Peyer's patch (tissue), 4 donors: ENCODE measurements at regions not wholly inside any gene's neighbourhood (a gene's known extent, or its start where the extent isn't known, plus 50 kb on each side); places are given as distances from the start of the nearest gene placed in this dataset.

Experiments used
- DNase-seq, 3 donors: peaks; one replicate each; pipeline ENCODE4 v3.0.0-alpha.2; 2017 to 2019
- H3K27ac ChIP-seq, 4 donors: fragments of 200-600 bp; sonication (generic); one replicate each; pipeline ENCODE4 v1.5.1; 2016 to 2019
- H3K27me3 ChIP-seq, 2 donors: fragments of 200-600 bp; sonication (generic); one replicate each; pipeline ENCODE4 v1.5.1; 2019
- H3K36me3 ChIP-seq, 3 donors: fragments of 200-600 bp; sonication (generic); one replicate each; pipeline ENCODE4 v1.5.1; 2016 to 2019
- H3K4me1 ChIP-seq, 4 donors: fragments of 200-600 bp; sonication (generic); one replicate each; pipeline ENCODE4 v1.5.1; 2016 to 2019
- H3K4me3 ChIP-seq, 4 donors: fragments of 200-600 bp; sonication (generic); 1 replicate in 3 of 4; 2 replicates in 1 of 4; pipeline ENCODE4 v1.5.1; 2016 to 2019; ENCODE audit warnings: mild to moderate bottlenecking in 1 of 4
- H3K9me3 ChIP-seq, 4 donors: fragments of 200-600 bp; sonication (generic); one replicate each; pipeline ENCODE4 v1.5.1; 2016 to 2019; ENCODE audit warnings: mild to moderate bottlenecking in 1 of 4
- CTCF ChIP-seq, 6 experiments: fragments of 450-650 bp in 4 of 6; fragments of 200-600 bp in 2 of 6; sonication (generic) in 1 of 6; IDR thresholded peaks; one replicate each; pipeline ENCODE4 v1.5.1; 2017 to 2019; ENCODE audit warnings: antibody characterized with exemption in 6 of 6, mild to moderate bottlenecking in 3 of 6, moderate library complexity in 1 of 6
- POLR2A ChIP-seq, 2 donors: fragments of 450-650 bp; IDR thresholded peaks; one replicate each; pipeline ENCODE4 v1.5.1; 2017; ENCODE audit warnings: antibody characterized with exemption in 2 of 2, mild to moderate bottlenecking in 2 of 2, moderate library complexity in 2 of 2

GRCh38 chr18:72223733-72224132 is 320.4 kb downstream of the CBLN2 start:
- H3K27ac ChIP-seq: no peak overlapping the region
- no peaks in the 10 kb centered on the region for H3K4me1 ChIP-seq
- H3K9me3 ChIP-seq: peaks cover 0 to 3% (median 0%) of the 10 kb centered on the region in 4 donors
- no peak overlapping the region for H3K4me3 ChIP-seq
- TF ChIP-seq POLR2A (IDR thresholded peaks at IDR 0.05): no peak
- TF ChIP-seq CTCF (IDR thresholded peaks at IDR 0.05): no peak
- H3K36me3 ChIP-seq: no peaks in the 10 kb centered on the region
- no peaks in the 10 kb centered on the region for H3K27me3 ChIP-seq
- DNase-seq: no peak

GRCh38 chr18:72208920-72209676 is 335.0 kb downstream of the CBLN2 start:
- no peak for TF ChIP-seq POLR2A (IDR thresholded peaks at IDR 0.05)
- no peak for TF ChIP-seq CTCF (IDR thresholded peaks at IDR 0.05)
- H3K9me3 ChIP-seq: peaks cover 0 to 6% (median 0%) of the 10 kb centered on the region in 4 donors
- H3K27me3 ChIP-seq: no peaks in the 10 kb centered on the region
- H3K4me3 ChIP-seq: no peak overlapping the region
- DNase-seq: no peak
- no peaks in the 10 kb centered on the region for H3K36me3 ChIP-seq
- no peak overlapping the region for H3K27ac ChIP-seq
- no peaks in the 10 kb centered on the region for H3K4me1 ChIP-seq

GRCh38 chr18:72207280-72207679 is 336.9 kb downstream of the CBLN2 start:
- TF ChIP-seq CTCF (IDR thresholded peaks at IDR 0.05): no peak
- no peak for TF ChIP-seq POLR2A (IDR thresholded peaks at IDR 0.05)
- Histone ChIP-seq H3K27me3 (no peaks in the 10 kb centered on the region), H3K9me3 (peaks cover 0 to 6% (median 0%) of the 10 kb centered on the region in 4 donors), H3K36me3 (no peaks in the 10 kb centered on the region), H3K4me1 (no peaks in the 10 kb centered on the region), H3K27ac (no peak overlapping the region), H3K4me3 (no peak overlapping the region)
- no peak for DNase-seq

- H3K4me3 ChIP-seq: no peak overlapping the region
- no peak for DNase-seq
- no peaks in the 10 kb centered on the region for H3K36me3 ChIP-seq
- no peaks in the 10 kb centered on the region for H3K27me3 ChIP-seq
- H3K9me3 ChIP-seq: peaks cover 0 to 6% (median 0%) of the 10 kb centered on the region in 4 donors
- no peak for TF ChIP-seq POLR2A (IDR thresholded peaks at IDR 0.05)
- TF ChIP-seq CTCF (IDR thresholded peaks at IDR 0.05): no peak
- H3K4me1 ChIP-seq: no peaks in the 10 kb centered on the region
- H3K27ac ChIP-seq: no peak overlapping the region
These were observed 337.3 kb downstream of the CBLN2 start for GRCh38 chr18:72206814-72207213.

- no peaks in the 10 kb centered on the region for H3K9me3 ChIP-seq
- TF ChIP-seq CTCF (IDR thresholded peaks at IDR 0.05): no peak
- no peak for TF ChIP-seq POLR2A (IDR thresholded peaks at IDR 0.05)
- H3K27me3 ChIP-seq: no peaks in the 10 kb centered on the region
- H3K36me3 ChIP-seq: no peaks in the 10 kb centered on the region
- no peaks in the 10 kb centered on the region for H3K4me1 ChIP-seq
- H3K27ac ChIP-seq: no peak overlapping the region
- no peak overlapping the region for H3K4me3 ChIP-seq
- no peak for DNase-seq
These were observed 343.1 kb downstream of the CBLN2 start for GRCh38 chr18:72201032-72201431.
